ENCODE measurements at regions not wholly inside any gene's neighbourhood (a gene's known extent, or its start where the extent isn't known, plus 50 kb on each side); places are given as distances from the start of the nearest gene placed in this dataset.

GRCh38 chr16:65410801-65411200 lies 288.9 kb upstream of the CDH11 start:
- ATAC-seq (ENCODE audit: low read depth) = no peak
- 56% methylated on average over 2 of the region's 4 CpGs for WGBS (ENCODE audit: insufficient coverage)

DNA sequence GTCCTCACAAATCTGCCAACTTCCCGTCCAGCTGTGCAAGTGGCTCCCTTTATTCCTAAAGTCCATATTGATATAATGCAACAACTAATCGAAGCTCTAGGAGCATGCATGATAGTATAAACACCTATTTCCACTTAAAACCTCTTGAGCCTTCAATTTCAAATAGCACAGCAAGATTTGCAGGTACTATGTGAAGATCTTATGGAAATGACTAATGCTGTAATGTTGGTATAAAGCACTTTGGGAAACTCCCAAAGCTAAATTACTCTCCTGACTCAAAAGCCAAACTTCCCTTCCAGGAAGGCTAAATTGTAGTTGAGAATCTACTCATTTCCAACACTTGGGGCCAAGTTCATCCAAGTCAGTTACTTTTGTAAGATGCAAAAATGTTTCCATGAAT lies 287.6 kb upstream of the CDH11 start:
- no peaks in the 10 kb centered on the region for H3K4me1 ChIP-seq (ENCODE audit: control insufficient read depth in 2 of 2, insufficient read depth in 2 of 2, low read length in 2 of 2)
- no peaks in the 10 kb centered on the region for H3K9me3 ChIP-seq (ENCODE audit: control extremely low read depth in 1 of 3, control insufficient read depth in 2 of 3, insufficient read depth in 1 of 3, low read length in 2 of 3)
- Mint-ChIP-seq H3K4me1 (no peaks in the 10 kb centered on the region), H3K27ac (no peak overlapping the region), H3K27me3 (no peaks in the 10 kb centered on the region), H3K4me3 (no peak overlapping the region), H3K9me3 (ENCODE audit: insufficient read depth) (peaks cover 7% of the 10 kb centered on the region)
- H3K9ac ChIP-seq (ENCODE audit: low read length) = no peak overlapping the region
- no peaks in the 10 kb centered on the region for H3K79me2 ChIP-seq (ENCODE audit: control insufficient read depth, insufficient read depth, low read length)
- no peaks in the 10 kb centered on the region for H3K27me3 ChIP-seq (replicated peaks in 1 of 4; ENCODE audit: control extremely low read depth in 1 of 4, control insufficient read depth in 3 of 4, insufficient read depth in 4 of 4, low read length in 3 of 4)
- ChIA-PET POLR2A (no interaction called here), CTCF (no interaction called here)
- H4K20me1 ChIP-seq (ENCODE audit: control insufficient read depth, insufficient read depth, low read length, poor library complexity, severe bottlenecking) = no peaks in the 10 kb centered on the region
- DNase-seq (no peak), ATAC-seq (ENCODE audit: low read depth) (no peak)
- no peaks in the 10 kb centered on the region for H3K36me3 ChIP-seq (replicated peaks in 1 of 2; ENCODE audit: control extremely low read depth in 1 of 2, control insufficient read depth in 1 of 2, extremely low read depth in 1 of 2, insufficient read depth in 2 of 2, low read length in 1 of 2)
- no peak overlapping the region for H2AFZ ChIP-seq (ENCODE audit: insufficient read depth, low read depth, low read length, poor library complexity, severe bottlenecking)
- WGBS (ENCODE audit: insufficient coverage) = no CpG with 5 or more reads among the region's 2 CpGs
- TF ChIP-seq CTCF (IDR thresholded peaks at IDR 0.05) (no peak), EZH2 (IDR thresholded peaks at IDR 0.05; ENCODE audit: borderline replicate concordance, insufficient read depth, low read depth, low read length, poor library complexity, severe bottlenecking) (no peak)
- H3K4me2 ChIP-seq (replicated peaks; ENCODE audit: low read depth, low read length, poor library complexity, severe bottlenecking) = no peak overlapping the region
- intact Hi-C loops (cut with micrococcal nuclease) = no loop called here
- no peak overlapping the region for H3K4me3 ChIP-seq (ENCODE audit: control extremely low read depth in 1 of 5, extremely low read depth in 1 of 5, insufficient read depth in 1 of 5, low read depth in 2 of 5, low read length in 4 of 5)
- H3K27ac ChIP-seq (ENCODE audit: low read length in 2 of 2) = no peak overlapping the region

More at GRCh38 chr16:65410801-65411200, 288.9 kb upstream of the CDH11 start:
- Mint-ChIP-seq H3K4me1 (no peaks in the 10 kb centered on the region), H3K9me3 (ENCODE audit: insufficient read depth) (peaks cover 7% of the 10 kb centered on the region), H3K4me3 (no peak overlapping the region), H3K27me3 (no peaks in the 10 kb centered on the region), H3K27ac (no peak overlapping the region)
- H3K27ac ChIP-seq (ENCODE audit: low read length in 2 of 2) = no peak overlapping the region
- H3K4me1 ChIP-seq (ENCODE audit: control insufficient read depth in 2 of 2, insufficient read depth in 2 of 2, low read length in 2 of 2) = no peaks in the 10 kb centered on the region
- H2AFZ ChIP-seq (ENCODE audit: insufficient read depth, low read depth, low read length, poor library complexity, severe bottlenecking) = no peak overlapping the region
- intact Hi-C loops (cut with micrococcal nuclease) = no loop called here
- H3K4me2 ChIP-seq (replicated peaks; ENCODE audit: low read depth, low read length, poor library complexity, severe bottlenecking) = no peak overlapping the region
- H3K9me3 ChIP-seq (ENCODE audit: control extremely low read depth in 1 of 3, control insufficient read depth in 2 of 3, insufficient read depth in 1 of 3, low read length in 2 of 3) = no peaks in the 10 kb centered on the region
- H3K27me3 ChIP-seq (replicated peaks in 1 of 4; ENCODE audit: control extremely low read depth in 1 of 4, control insufficient read depth in 3 of 4, insufficient read depth in 4 of 4, low read length in 3 of 4) = no peaks in the 10 kb centered on the region
- H3K9ac ChIP-seq (ENCODE audit: low read length) = no peak overlapping the region
- no peak for TF ChIP-seq EZH2 (IDR thresholded peaks at IDR 0.05; ENCODE audit: borderline replicate concordance, insufficient read depth, low read depth, low read length, poor library complexity, severe bottlenecking)
- no peak for TF ChIP-seq CTCF (IDR thresholded peaks at IDR 0.05)
- ChIA-PET CTCF (no interaction called here), POLR2A (no interaction called here)
- no peaks in the 10 kb centered on the region for H3K36me3 ChIP-seq (replicated peaks in 1 of 2; ENCODE audit: control extremely low read depth in 1 of 2, control insufficient read depth in 1 of 2, extremely low read depth in 1 of 2, insufficient read depth in 2 of 2, low read length in 1 of 2)
- no peaks in the 10 kb centered on the region for H3K79me2 ChIP-seq (ENCODE audit: control insufficient read depth, insufficient read depth, low read length)
- no peaks in the 10 kb centered on the region for H4K20me1 ChIP-seq (ENCODE audit: control insufficient read depth, insufficient read depth, low read length, poor library complexity, severe bottlenecking)
- no peak for DNase-seq
- no peak overlapping the region for H3K4me3 ChIP-seq (ENCODE audit: control extremely low read depth in 1 of 5, extremely low read depth in 1 of 5, insufficient read depth in 1 of 5, low read depth in 2 of 5, low read length in 4 of 5)
